ENCODE measurements at regions not wholly inside any gene's neighbourhood (a gene's known extent, or its start where the extent isn't known, plus 50 kb on each side); places are given as distances from the start of the nearest gene placed in this dataset.

GRCh38 chr15:20351448-20351971 is 190.1 kb downstream of the GOLGA6L6 start:
- POLR2A ChIA-PET = no interaction called here
- CTCF ChIA-PET = no interaction called here
- RAD21 ChIA-PET (ENCODE audit: low non-redundant PET in 1 of 2, low total read pairs in 2 of 2, uncharacterized antibody in 2 of 2, unreplicated experiment in 2 of 2) = no interaction called here
- no peak for TF ChIP-seq POLR2A (IDR thresholded peaks at IDR 0.05; ENCODE audit: borderline replicate concordance, extremely low read depth, insufficient read depth, insufficient read length)
- TF ChIP-seq SRF (IDR thresholded peaks at IDR 0.05; ENCODE audit: low read depth) = no peak
- no peak for TF ChIP-seq MAX (IDR thresholded peaks at IDR 0.05)
- no peak for TF ChIP-seq EZH2phosphoT487 (IDR thresholded peaks at IDR 0.05; ENCODE audit: borderline replicate concordance)
- TF ChIP-seq CEBPB (IDR thresholded peaks at IDR 0.05; ENCODE audit: low read depth) = no peak
- no peak for TF ChIP-seq TCF7L2 (IDR thresholded peaks at IDR 0.05; ENCODE audit: borderline replicate concordance, extremely low read depth, insufficient read depth, insufficient read length)
- TF ChIP-seq ZBTB33 (IDR thresholded peaks at IDR 0.05; ENCODE audit: extremely low read depth, insufficient replicate concordance, low read length) = no peak
- TF ChIP-seq CTCF (IDR thresholded peaks at IDR 0.05 in 2 of 3, conservative IDR thresholded peaks at IDR 0.05 in 1 of 3; ENCODE audit: borderline replicate concordance in 1 of 3, insufficient read depth in 1 of 3, low read depth in 2 of 3, low read length in 2 of 3) = no peak
- no peak for TF ChIP-seq ATF3 (IDR thresholded peaks at IDR 0.05)
- no peak for TF ChIP-seq RAD21 (IDR thresholded peaks at IDR 0.05; ENCODE audit: low read depth)
- no peak for TF ChIP-seq ZFX (IDR thresholded peaks at IDR 0.05)
- TF ChIP-seq EGR1 (IDR thresholded peaks at IDR 0.05; ENCODE audit: low read depth) = no peak
- Histone ChIP-seq H3K9me3 (ENCODE audit: control insufficient read depth in 1 of 2, insufficient read depth in 1 of 2, low read depth in 1 of 2, low read length in 2 of 2) (peaks cover 74 to 86% of the 10 kb centered on the region in 2 experiments; a peak in 3 of 4 replicates), H3K4me2 (ENCODE audit: low read length) (no peak overlapping the region), H3K79me2 (ENCODE audit: insufficient read depth, low read length) (no peaks in the 10 kb centered on the region), H3K36me3 (ENCODE audit: control insufficient read depth in 1 of 2, insufficient read depth in 2 of 2, low read length in 2 of 2) (no peaks in the 10 kb centered on the region), H3K9me2 (ENCODE audit: insufficient read depth) (no peaks in the 10 kb centered on the region), H4K20me1 (ENCODE audit: insufficient read depth) (no peaks in the 10 kb centered on the region), H3K4me3 (replicated peaks in 1 of 2; ENCODE audit: low read depth in 1 of 2, low read length in 2 of 2) (no peak overlapping the region), H3K9ac (ENCODE audit: low read length) (no peak overlapping the region), H3K27ac (ENCODE audit: low read depth, low read length) (no peak overlapping the region), H3K27me3 (ENCODE audit: insufficient read depth, low read length) (no peaks in the 10 kb centered on the region), H3K4me1 (ENCODE audit: control insufficient read depth in 1 of 2, insufficient read depth in 2 of 2, low read length in 2 of 2) (peaks cover 0 to 3% of the 10 kb centered on the region in 2 experiments; a peak in 1 of 4 replicates), H2AFZ (ENCODE audit: low read depth, low read length, poor library complexity, severe bottlenecking) (no peak overlapping the region)
- no TSS peak for BruUV-seq (replicated peaks)
- ATAC-seq (no peak), DNase-seq (ENCODE audit: low read depth, low spot score) (no peak)
- intact Hi-C loops (cut with micrococcal nuclease) = no loop called here

Data from HCT116 (cell line).